ENCODE measurements at regions not wholly inside any gene's neighbourhood (a gene's known extent, or its start where the extent isn't known, plus 50 kb on each side); places are given as distances from the start of the nearest gene placed in this dataset.
"Not testable (repeated sequence)": the region's sequence is repeated elsewhere in the genome, so short reads cannot be mapped to it uniquely, and the experiment has no call there.

DNA sequence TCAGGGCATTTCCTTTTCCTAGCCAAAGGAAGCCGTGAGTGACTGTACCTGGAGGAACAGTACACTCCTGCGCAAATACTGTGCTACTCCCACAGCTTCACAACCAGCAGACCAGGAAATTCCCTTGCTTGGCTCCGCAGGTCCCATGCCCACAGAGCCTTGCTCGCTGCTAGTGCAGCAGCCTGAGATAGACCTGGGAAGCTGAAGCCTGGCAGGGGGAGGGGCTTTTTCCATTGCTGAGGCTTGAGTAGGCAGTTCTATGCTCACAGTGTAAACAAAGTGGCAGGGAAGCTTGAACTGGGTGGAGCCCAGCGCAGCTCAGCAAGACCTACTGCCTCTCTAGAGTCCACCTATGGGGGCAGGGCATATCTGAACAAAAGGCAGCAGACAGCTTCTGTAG lies 291.2 kb downstream of the HGF start:
- Histone ChIP-seq H4K20me1 (ENCODE audit: low read length) (no peaks in the 10 kb centered on the region), H3K4me3 (ENCODE audit: low read length) (no peak overlapping the region), H3K79me2 (ENCODE audit: low read length) (no peaks in the 10 kb centered on the region), H3K27ac (ENCODE audit: low read length) (no peak overlapping the region), H3K9ac (ENCODE audit: low read length) (no peak overlapping the region), H3K9me2 (replicated peaks; ENCODE audit: low read length) (no peaks in the 10 kb centered on the region), H3K27me3 (ENCODE audit: low read length) (no peaks in the 10 kb centered on the region), H3K9me3 (ENCODE audit: low read length) (no peaks in the 10 kb centered on the region), H2AFZ (ENCODE audit: low read length) (no peak overlapping the region), H3K4me2 (ENCODE audit: low read length) (no peak overlapping the region), H3K4me1 (ENCODE audit: insufficient read depth, low read length) (0 out of 2 replicates have a peak, but pooled peaks cover 4% of the 10 kb centered on the region), H3F3A (ENCODE audit: low read length, unreplicated experiment) (no peaks in the 10 kb centered on the region), H3K36me3 (ENCODE audit: low read depth, low read length) (no peaks in the 10 kb centered on the region)
- ATAC-seq (peak; percentile 58; the same call in 1 of the 2 replicates), DNase-seq (peak; percentile 59)
- intact Hi-C loops (cut with micrococcal nuclease): loop anchor here (10.0 kb wide), 1 partner anchor 1054 kb away; no protein-coding TSS in a partner anchor
- no TSS peak for BruUV-seq (replicated peaks)
- TF ChIP-seq, protein P1, sequence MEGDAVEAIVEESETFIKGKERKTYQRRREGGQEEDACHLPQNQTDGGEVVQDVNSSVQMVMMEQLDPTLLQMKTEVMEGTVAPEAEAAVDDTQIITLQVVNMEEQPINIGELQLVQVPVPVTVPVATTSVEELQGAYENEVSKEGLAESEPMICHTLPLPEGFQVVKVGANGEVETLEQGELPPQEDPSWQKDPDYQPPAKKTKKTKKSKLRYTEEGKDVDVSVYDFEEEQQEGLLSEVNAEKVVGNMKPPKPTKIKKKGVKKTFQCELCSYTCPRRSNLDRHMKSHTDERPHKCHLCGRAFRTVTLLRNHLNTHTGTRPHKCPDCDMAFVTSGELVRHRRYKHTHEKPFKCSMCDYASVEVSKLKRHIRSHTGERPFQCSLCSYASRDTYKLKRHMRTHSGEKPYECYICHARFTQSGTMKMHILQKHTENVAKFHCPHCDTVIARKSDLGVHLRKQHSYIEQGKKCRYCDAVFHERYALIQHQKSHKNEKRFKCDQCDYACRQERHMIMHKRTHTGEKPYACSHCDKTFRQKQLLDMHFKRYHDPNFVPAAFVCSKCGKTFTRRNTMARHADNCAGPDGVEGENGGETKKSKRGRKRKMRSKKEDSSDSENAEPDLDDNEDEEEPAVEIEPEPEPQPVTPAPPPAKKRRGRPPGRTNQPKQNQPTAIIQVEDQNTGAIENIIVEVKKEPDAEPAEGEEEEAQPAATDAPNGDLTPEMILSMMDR (conservative IDR thresholded peaks at IDR 0.05; ENCODE audit: low read depth, low read length): no peak
- TF ChIP-seq EZH2phosphoT487 (IDR thresholded peaks at IDR 0.05; ENCODE audit: borderline replicate concordance, low read length) (no peak), EZH2 (IDR thresholded peaks at IDR 0.05; ENCODE audit: low read length, unreplicated experiment) (no peak)
- ChIA-PET POLR2A (ENCODE audit: unreplicated experiment) (no interaction called here), CTCF (interaction anchor here (0.5 kb wide), 1 partner anchor 230 kb away, joined by 3 read pairs; no protein-coding TSS in a partner anchor)

DNA sequence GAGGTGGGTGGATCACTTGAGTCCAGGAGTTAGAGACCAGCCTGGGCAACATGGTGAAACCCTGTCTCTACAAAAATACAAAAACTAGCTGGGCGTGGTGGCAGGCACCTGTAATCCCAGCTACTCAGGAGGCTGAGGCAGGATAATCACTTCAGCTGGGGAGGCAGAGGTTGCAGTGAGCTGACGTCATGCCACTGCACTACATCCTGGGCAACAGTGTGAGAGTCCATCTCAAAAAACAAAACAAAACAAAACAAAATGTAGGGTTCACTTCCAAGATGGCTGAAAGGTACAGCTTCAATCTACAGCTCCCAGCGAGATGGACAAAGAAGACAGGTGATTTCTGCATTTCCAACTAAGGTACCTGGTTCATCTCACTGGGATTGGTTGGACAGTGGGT lies 291.6 kb downstream of the HGF start:
- H3K79me2 ChIP-seq (ENCODE audit: low read length); H2AFZ ChIP-seq (ENCODE audit: low read length); H3K9me2 ChIP-seq (replicated peaks; ENCODE audit: low read length); H3K9me3 ChIP-seq (ENCODE audit: low read length); H3K36me3 ChIP-seq (ENCODE audit: low read depth, low read length); POLR2A ChIA-PET (ENCODE audit: unreplicated experiment); H3K27me3 ChIP-seq (ENCODE audit: low read length); H3K4me3 ChIP-seq (ENCODE audit: low read length); H4K20me1 ChIP-seq (ENCODE audit: low read length); BruUV-seq (replicated peaks); H3K27ac ChIP-seq (ENCODE audit: low read length); ATAC-seq; DNase-seq; CTCF ChIA-PET; H3K9ac ChIP-seq (ENCODE audit: low read length); H3K4me2 ChIP-seq (ENCODE audit: low read length); H3K4me1 ChIP-seq (ENCODE audit: insufficient read depth, low read length); H3F3A ChIP-seq (ENCODE audit: low read length, unreplicated experiment): not testable (repeated sequence)
- intact Hi-C loops (cut with micrococcal nuclease): loop anchor here (10.0 kb wide), 1 partner anchor 1053 kb away; no protein-coding TSS in a partner anchor

DNA sequence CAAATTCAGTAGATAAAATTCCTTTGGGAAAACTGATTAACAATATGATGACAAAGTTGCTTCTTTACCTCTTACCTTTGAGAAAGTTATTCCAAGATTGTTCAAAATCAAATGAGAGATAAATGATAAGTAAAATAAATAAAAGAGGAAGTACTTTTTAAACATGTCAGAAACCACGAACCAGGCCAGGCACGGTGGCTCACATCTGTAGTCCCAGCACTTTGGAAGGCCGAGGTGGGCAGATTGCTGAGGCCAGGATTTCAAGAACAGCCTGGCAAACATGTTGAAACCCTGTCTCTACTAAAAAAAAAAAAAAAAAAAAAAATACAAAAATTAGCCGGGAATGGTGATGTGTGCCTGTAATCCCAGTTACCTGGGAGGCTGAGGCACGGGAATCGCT lies 296.6 kb downstream of the HGF start:
- DNase-seq (no peak), ATAC-seq (no peak)
- Histone ChIP-seq H3K4me3 (ENCODE audit: low read length) (no peak overlapping the region), H3K4me1 (ENCODE audit: insufficient read depth, low read length) (no peaks in the 10 kb centered on the region), H3K9me2 (replicated peaks; ENCODE audit: low read length) (no peaks in the 10 kb centered on the region), H3K4me2 (ENCODE audit: low read length) (no peak overlapping the region), H3K27me3 (ENCODE audit: low read length) (no peaks in the 10 kb centered on the region), H4K20me1 (ENCODE audit: low read length) (no peaks in the 10 kb centered on the region), H3K27ac (ENCODE audit: low read length) (no peak overlapping the region), H2AFZ (ENCODE audit: low read length) (no peak overlapping the region), H3K9me3 (ENCODE audit: low read length) (no peaks in the 10 kb centered on the region), H3K9ac (ENCODE audit: low read length) (no peak overlapping the region), H3K79me2 (ENCODE audit: low read length) (no peaks in the 10 kb centered on the region), H3K36me3 (ENCODE audit: low read depth, low read length) (no peaks in the 10 kb centered on the region), H3F3A (ENCODE audit: low read length, unreplicated experiment) (no peaks in the 10 kb centered on the region)
- no peak for TF ChIP-seq EZH2phosphoT487 (IDR thresholded peaks at IDR 0.05; ENCODE audit: borderline replicate concordance, low read length)
- no peak for TF ChIP-seq EZH2 (IDR thresholded peaks at IDR 0.05; ENCODE audit: low read length, unreplicated experiment)
- TF ChIP-seq, protein P1 (conservative IDR thresholded peaks at IDR 0.05; ENCODE audit: low read depth, low read length): no peak
- POLR2A ChIA-PET (ENCODE audit: unreplicated experiment): no interaction called here
- intact Hi-C loops (cut with micrococcal nuclease): loop anchor here (10.0 kb wide), 1 partner anchor 1048 kb away; no protein-coding TSS in a partner anchor
- CTCF ChIA-PET: no interaction called here
- no TSS peak for BruUV-seq (replicated peaks)
